DND-41 (cell line): ENCODE measurements at regions not wholly inside any gene's neighbourhood (a gene's known extent, or its start where the extent isn't known, plus 50 kb on each side); places are given as distances from the start of the nearest gene placed in this dataset.

Experiments used
- EZH2 ChIP-seq: IDR thresholded peaks from 3 replicates; pipeline ENCODE4 v1.6.1; 2012; ENCODE audit warnings: borderline replicate concordance, low read depth, mild to moderate bottlenecking, moderate library complexity, low read length, inconsistent platforms; ENCODE audit not compliant: severe bottlenecking
- TF ChIP-seq, protein P1 (sequence below): IDR thresholded peaks from 2 replicates; pipeline ENCODE4 v1.5.1; 2012; ENCODE audit warnings: borderline replicate concordance, low read length, moderate library complexity, mild to moderate bottlenecking; ENCODE audit not compliant: poor library complexity, severe bottlenecking; ENCODE audit errors: extremely low read depth

DNA sequence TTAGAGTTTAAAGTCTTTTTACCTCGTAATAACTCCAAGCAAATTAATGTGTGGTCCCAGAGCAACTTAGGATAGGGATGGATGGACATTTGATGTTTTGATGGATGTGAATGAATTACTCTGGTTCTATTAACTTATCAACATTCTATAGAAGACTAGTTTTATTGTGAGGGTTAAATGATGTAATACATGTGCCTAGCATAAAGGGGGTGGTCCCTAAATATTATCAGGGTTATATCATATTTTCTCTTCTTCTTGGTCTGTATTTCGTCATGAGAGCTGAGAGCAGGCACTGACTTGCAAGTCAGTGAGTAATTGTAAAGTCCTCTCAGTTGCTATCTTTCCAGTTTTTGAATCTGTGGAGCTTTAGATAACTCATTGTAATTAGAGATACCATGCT is 219.3 kb downstream of the GATA3 start:
- TF ChIP-seq, protein P1, sequence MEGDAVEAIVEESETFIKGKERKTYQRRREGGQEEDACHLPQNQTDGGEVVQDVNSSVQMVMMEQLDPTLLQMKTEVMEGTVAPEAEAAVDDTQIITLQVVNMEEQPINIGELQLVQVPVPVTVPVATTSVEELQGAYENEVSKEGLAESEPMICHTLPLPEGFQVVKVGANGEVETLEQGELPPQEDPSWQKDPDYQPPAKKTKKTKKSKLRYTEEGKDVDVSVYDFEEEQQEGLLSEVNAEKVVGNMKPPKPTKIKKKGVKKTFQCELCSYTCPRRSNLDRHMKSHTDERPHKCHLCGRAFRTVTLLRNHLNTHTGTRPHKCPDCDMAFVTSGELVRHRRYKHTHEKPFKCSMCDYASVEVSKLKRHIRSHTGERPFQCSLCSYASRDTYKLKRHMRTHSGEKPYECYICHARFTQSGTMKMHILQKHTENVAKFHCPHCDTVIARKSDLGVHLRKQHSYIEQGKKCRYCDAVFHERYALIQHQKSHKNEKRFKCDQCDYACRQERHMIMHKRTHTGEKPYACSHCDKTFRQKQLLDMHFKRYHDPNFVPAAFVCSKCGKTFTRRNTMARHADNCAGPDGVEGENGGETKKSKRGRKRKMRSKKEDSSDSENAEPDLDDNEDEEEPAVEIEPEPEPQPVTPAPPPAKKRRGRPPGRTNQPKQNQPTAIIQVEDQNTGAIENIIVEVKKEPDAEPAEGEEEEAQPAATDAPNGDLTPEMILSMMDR: no peak
- no peak for TF ChIP-seq EZH2
